GM21825 (cell line): ENCODE measurements at regions not wholly inside any gene's neighbourhood (a gene's known extent, or its start where the extent isn't known, plus 50 kb on each side); places are given as distances from the start of the nearest gene placed in this dataset.
"Not testable (repeated sequence)": the region's sequence is repeated elsewhere in the genome, so short reads cannot be mapped to it uniquely, and the experiment has no call there.

Experiments
- ATAC-seq: cut with Tn5 transposase; IDR thresholded peaks from one replicate; pipeline ENCODE4 v1.9.1; 2021; ENCODE audit warnings: mild to moderate bottlenecking, moderate library complexity; ENCODE audit not compliant: unreplicated experiment

DNA sequence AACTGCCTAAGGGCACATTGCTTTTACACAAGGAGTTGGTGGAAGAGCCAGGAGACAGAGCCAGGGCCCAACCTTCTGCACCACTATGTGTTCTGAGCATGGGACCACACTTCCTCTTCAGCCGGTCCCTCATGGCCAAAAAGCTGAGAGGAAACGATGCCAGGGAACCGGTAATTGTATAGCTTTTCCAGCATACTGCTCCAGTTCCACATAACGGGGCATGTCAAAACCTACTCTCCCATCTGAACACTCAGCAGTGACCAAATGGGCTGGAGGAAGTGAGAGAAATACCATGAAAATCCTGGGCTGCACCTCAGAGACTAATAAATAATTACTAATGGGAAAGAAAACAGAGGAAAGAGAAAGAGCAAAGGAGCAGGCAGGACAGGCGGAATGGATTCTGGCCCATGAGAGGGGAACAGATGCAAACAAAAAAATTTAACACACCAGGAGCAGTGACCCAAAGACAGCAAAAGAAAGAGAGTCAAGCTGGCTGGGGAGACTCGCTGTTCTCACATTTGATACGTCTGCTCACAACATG is 52.0 kb upstream of the BMP2 start:
- no peak for ATAC-seq

DNA sequence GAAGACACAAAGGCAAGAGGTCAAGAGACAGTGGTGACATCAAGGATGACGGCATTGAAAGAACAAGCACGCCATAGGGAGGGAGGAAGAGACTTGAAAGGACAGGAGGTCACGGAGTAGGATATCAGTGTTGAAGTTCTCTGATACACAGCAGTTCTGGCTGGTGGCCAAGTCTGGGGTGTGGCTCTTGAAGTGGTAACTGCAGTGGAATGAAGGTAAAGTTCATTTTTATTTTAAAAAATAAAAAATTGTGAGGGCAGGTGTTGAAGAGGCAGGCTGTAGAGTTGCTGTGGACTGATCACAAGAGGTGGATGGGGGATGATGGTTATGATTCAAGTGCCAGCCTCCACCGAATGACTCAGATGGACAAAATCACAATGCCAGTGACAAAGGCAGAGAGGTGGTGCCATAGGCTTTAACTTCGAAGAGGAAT is 53.2 kb upstream of the BMP2 start:
- ATAC-seq = no peak

DNA sequence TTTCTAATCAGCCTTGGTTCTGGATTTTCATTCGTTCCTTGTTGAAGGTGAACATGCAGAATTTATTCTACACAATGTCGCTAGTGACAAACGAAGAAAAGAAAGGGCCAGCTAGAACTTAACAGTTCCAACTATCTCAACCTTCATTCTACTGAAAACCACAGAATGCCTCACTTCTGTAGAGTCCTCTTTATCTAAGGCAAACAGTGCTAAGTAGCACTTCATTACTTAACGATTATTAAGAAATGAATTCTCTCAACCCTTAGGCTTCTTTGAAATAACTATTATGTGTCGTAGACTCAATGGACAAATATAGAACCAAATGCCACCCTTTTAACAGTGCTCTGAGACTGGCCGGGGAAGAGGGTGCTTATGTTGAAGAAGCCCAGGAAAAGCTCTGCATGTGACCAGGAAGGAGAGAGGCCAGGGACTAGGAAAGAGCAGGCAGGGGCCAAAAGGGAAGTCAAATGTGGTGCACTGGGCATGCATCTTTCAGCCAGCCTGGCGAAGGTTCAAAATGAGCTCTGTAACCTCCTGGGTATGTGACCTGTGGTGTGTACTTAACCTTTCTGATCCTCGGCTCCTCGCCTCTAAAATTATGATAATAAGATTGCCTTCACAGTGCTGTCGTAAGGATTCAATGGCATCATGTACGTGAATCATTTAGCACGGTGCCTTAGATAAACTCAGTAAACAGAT is 55.4 kb upstream of the BMP2 start:
- ATAC-seq = no peak

DNA sequence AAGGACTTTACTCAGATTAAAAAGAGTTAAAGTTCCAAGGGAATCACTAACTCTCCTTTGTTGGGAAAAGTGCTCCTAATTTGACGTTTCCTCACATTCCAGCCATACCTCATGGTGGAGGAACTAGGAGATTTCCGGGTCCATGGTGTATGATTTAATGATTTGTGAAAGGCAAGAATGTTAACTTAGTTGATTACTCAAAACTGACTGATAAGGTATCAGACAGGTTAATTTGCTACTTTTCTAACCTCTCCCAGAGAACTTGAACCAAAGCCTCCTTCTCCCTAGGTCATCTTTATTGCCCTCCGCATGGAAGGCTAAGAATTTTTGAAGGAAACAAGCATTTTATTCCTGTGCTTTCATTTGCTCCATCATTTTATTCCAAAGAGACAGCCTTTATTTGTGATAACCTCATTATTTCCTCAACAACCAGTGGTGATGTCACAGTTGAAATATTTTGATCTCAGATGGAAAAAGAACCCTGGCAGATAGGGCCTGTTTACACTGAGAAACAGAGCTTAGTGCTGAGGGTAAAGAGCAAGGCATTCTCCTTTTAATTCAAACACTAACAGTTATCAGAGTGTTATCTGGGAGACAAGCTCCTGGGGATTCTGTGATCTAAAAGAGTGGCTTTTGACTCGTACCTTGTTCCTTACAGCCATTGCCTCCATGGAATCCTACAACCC is 57.4 kb upstream of the BMP2 start:
- ATAC-seq = no peak

DNA sequence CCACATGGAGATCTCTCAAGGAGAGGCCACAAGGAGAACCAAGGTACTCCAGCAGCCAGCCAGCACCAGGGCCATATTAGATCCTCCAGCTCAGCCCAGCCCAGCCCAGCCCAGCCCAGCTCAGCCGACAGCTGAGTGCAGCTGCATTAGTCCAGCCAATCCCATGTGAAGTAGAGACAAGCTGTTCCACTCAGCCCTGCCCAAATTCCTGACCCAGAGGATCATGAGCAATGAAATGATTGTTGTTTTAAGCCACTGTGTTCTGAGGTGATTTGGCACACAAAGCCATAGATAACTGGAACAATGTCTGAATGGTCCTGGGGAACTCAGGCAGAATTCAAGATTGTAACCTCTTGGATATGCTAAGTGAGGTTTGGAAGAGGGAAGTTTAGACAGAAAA is 59.5 kb upstream of the BMP2 start:
- ATAC-seq = no peak

DNA sequence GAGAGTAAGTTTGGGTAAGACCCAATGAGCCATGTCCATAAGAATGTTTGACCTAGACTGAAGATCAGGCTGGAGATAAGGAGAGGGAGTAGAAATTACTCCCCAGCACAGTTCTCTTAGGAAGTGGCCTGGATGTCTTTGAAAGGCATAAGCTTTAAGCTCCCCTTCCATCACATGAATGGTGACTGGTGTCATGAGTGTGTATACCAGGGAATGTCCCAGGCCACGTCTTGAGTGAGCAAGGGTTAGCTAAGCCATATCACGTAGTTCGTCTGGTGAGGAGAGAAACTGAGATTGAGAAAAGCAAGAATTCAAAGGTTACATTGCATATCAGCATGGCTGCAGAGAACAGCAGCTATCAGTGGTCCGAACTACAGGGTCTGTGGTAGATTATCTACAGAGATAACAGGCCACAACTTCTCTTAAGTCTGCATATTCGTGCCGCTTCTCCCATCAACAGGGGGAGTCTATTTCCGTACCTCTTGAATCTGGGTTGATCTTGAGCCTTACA is 60.1 kb upstream of the BMP2 start:
- ATAC-seq = no peak

DNA sequence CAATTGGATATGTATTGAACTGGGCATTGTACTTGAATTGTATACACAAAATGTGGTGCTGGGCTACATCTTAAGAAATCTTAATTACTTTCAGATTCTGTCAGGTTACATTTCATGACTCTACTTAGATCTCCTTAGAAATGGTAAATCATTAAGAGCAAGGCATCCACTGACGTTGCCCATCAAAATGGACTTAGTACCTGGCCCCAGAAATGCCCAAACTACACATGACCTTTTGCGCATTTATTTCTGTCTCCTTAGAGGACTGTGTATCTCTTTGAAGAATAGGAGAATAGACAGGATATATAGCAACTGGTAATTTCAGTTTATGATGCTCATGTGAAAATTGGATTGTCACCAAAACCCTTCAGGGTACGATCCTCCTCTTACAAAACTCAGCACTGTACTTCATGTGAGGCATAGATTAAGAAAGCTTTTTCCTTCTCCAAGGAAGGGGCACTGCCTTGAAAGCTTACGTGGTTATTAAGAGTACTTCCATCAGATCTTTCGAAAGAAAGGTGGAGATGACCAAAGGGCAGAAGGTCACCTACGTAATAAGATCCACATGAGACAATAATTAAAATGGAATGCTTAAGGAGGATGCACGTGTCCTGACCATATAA is 61.4 kb upstream of the BMP2 start:
- ATAC-seq = no peak

DNA sequence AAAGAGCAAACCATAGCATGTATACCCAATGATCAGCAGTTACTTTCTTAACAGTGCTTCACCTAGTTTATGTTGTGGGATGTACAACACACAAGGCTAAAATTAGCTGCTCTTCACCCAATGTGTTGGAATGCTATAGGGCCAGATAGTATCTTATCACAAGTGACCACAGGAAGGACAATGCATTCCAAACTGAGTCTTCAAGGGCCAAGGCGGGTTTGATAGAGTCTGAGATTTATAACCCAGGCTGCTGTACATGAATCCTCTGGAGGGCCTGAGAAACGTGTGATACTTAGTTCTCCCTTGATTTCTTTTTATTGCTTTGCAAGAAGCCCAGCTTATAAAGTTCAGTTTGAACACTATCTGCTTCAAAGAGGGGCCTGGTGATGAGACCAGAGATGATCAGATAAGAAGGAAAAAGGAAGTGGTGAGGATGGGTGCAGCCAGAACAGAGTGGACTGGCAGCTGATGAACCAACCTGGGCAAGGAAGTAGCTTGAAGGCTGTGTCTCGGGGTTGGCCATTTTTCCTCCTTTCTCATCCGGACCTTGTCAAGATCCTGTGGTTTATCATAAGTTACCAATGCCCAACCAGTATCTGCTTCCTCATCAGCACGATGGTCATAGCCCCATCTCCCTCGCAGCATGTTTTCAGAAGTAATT is 62.2 kb upstream of the BMP2 start:
- ATAC-seq = no peak

DNA sequence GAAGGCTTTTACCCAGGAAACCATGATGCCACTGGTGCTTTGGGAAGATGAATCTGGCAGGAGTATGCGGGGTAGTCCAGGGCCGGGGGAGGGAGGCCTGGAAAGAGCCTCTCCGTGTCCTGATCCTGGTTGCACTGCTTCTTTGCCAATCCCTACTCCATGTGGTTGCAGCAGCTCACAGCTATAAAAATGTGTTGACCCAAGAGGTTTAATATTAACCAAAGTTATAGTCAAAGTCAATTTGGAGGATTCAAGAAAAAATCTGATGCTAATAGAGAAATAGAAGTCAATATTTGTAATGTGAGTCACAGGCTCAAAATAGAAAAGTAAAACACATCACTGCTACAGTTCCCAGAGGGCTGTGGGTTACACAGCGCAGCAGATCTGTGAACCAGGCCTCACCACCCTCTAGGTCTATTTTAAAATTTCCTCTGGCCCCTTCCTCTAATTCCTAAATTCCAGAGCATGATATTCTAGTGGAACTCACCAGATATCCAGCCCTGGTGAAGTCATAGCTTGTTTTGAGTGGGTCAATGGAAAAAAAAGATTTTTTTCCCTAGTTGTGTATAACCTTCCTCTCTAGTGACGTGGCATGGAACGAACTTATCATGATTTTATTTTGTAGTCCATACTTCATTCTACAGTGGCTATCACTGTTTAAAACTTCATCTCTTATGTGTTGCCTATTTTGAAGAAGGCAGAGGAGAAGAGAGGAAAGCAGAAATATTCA is 63.2 kb upstream of the BMP2 start:
- no peak for ATAC-seq

DNA sequence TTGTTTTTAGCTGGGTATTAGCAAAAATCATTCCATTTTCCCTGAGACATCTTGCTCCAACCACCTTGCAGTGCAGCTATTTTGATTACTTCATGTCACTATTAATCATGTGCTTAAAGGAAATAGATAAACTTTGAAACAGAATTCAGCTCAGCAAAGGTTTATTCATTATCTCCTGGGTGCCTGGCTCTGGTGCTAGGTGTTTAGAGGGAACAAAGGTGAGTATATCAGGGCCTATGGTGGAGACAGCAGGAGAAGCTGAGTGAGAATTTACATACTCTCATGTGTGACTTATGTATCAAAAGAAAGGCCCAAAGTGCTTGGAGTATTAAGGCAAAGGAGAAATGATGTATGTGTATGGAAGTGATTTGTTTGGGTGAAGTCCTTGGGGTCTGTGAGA is 63.8 kb upstream of the BMP2 start:
- ATAC-seq = no peak

DNA sequence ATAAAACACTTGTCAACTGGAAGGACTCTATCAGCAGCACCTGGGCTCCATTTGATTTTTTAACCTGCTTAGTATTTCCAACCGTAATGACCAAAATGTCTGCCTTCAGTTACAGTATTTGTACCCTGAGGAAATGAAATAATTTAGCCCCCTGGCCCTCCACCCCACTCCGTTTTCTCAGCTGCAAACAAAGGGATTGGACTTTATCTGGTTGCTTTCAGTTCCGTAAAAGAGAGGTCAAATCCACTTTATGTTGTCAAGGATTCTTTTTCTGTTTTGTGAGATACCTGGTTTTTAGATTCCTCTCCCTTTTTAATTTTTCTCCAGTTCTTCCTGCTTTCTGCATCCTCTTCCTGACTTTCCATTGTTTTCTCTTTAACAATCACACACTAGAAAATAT is 64.4 kb upstream of the BMP2 start:
- ATAC-seq = no peak

DNA sequence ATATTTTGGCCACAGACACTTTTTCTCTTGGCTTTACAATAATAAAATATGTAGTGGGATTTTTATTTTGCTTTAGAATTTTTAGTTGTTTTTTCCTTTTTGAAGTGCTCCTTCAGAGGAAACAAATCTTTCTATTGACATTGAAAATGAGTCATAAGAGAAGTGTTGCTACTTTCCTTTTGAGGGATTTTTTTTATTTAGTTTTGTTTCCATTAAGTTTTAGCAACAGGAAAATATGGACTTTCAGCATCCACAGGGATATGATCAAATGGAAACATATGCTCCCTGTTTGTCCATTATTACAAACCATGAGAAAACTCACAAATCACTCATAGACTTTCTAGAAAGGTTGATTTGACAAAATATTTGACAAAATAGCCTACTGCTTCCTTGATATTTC is 65.3 kb upstream of the BMP2 start:
- ATAC-seq = no peak

DNA sequence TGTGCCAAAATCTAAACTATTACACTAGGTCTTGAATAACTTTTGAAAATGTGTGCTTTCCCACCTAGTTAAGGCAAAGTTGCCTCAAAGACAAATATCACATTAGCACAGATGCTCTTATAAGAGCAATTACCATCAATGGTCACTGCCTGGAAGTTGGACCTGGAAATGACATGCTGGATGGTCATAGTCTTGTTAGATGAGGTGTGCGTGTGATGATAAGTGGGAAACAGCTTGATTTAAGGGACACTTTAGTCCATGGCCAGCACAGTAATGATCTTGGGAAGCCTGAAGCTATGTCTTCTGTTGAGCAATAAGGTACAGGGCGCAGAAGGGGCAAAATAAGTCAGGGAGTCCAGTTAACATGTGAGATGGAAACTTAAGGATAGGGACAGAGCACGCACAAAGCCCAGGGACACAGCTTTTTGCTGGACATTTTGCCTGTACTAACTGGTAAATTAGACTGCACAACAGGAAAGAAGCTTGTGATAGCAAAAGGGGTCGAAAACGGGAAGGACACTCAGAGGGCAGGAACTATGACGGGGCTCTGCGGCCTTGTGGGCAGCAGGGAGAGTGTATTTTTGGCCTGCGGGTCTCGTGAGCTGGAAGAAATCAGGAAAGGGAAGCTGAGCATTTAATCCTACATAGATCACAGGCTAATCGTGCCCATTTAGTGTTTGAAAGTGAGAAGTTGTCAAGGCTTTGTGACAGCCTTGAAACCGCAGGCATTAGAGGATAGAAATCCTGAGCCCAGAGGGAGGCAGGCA is 66.7 kb upstream of the BMP2 start:
- no peak for ATAC-seq

DNA sequence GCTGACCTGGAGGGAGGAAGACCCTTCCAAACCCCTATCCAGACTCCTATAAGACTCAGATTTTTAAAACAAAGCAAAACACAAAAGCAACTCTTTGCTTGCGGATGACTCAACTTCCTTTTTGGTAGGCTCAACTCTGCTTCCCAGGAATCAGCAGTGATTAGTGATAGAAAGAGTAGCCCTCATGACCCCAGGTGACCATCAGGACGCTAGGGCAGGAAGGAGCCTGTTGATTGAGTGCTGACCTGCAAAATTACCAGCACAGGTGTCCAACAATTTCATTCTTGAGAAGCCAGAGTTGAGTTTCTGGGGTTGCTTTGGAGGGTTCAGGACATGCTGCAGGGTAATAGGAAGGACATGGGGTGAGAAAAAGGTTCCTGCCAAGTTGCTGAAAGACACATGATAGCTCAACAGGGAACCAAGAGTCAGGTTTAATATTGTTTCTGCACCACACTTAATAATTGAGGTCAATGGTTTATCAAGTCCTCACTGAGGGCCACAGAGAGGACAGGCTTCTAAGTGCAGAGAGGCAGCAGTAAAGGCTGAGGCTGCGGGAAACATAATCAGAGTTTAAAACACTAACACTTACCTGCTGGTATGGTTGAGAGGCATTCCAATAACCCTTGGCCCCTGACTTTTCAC is 67.4 kb upstream of the BMP2 start:
- no peak for ATAC-seq

DNA sequence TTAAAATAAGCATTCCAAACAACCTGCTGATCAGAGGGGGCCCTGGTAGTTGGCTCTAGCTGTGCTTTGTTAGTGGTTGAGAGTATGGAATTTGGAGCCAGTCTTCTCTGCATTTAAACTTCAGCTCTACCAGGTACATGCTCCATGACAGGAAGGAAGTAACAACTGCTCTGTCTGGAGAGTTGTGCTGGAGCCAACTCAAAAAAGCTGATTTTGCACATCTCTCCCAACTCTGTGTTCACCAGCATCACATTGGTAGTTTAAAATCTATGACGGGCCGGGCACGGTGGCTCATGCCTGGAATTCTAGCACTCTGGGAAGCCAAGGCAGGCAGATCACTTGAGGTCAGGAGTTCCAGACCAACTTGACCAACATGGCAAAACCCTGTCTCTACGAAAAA is 68.8 kb upstream of the BMP2 start:
- no peak for ATAC-seq

DNA sequence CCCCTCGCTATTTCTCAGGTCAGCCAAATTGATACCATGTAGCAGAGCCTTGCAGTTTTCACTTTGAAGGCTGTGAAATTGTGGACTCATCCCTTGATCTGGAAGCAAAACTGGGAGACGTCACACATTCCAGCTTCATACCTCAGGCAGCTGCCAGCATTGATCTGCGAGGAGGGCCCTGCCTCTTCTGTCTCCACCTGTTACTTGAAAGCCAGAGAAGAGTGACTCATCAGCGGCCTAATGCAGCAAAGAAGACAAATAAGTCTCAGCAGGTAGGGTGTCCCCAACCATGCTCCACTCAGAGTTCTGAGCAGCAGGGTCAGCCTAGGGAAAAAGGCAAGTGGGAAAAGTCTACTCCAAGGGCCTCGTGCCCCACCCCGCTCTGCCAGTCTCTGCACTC is 69.4 kb upstream of the BMP2 start:
- no peak for ATAC-seq

DNA sequence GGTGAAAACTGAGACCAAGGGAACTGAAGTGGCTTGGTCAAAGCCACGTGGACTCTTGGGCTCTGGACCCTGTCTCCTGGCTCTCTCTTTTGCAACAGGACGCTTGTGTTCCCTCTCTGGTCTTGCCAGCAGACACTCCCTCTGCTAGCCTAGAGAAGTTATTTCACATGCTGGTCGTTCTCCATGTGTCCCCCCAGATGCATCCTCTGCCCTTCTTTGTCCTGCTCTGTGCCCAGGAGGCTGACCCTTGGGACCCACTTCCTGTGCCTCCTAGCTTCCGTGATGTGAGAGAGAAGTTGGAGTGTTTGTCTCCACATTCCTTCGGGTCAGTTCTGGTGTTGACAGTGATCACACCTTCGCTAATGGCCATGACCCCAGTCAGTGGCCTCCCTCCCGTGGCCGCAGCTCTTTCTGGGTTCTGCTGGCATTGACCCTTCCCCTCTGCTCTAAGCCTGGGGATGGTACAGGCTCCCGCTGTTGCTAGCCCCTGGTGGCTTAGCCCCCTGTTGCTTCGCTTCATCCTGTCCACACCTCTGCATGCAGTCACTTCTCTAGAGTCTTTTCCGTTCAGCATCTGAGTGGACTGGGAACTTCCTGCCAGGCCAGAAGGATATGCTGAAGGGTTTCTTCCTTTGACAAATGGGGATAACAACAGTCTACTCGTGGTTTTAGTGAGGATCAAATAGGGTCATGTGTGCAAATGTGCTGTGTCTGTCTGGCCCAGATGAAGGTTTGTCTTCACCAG is 70.1 kb upstream of the BMP2 start:
- no peak for ATAC-seq

DNA sequence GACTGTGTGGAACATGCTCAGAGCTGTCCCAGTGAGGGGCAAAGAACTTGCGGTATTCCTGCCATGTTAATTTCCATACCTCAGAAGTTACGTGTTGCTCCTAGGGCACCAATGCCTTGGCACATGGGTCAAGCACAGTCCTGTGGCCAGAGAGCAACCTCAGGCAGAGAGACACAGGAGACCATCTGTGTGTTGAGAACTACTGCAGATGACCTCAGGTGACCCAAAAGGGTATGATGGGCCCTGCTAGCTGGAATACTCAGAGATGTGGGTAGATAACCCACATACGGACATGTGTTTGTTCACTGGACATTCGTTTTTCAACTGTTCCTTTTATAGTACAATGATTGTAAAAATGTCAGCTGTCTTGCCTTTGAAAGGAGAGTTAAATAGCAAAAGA is 71.5 kb upstream of the BMP2 start:
- ATAC-seq = no peak

DNA sequence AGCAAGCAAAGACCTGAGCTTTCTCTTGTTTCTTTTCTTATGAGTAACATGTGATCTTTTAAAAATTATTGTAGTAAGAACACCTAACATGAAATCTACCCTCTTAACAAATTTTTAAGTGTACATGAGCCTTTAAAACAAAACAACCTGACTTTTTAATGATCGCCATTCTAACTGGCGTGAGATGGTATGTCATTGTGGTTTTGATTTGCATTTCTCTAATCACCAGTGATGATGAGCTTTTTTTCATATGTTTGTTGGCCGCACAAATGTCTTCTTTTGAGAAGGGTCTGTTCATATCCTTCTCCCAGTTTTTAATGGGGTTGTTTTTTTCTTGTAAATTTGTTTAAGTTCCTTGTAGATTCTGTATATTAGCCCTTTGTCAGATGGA is 73.7 kb upstream of the BMP2 start:
- not testable (repeated sequence) for ATAC-seq
